SK-N-SH treated with all-trans-retinoic acid at 6 μM for 48 hours (cell line): ENCODE measurements at regions not wholly inside any gene's neighbourhood (a gene's known extent, or its start where the extent isn't known, plus 50 kb on each side); places are given as distances from the start of the nearest gene placed in this dataset.

Experiments used
- CREB5 ChIP-seq: fragments of 250-450 bp; sonication (Bioruptor Pico); IDR thresholded peaks from 2 replicates; pipeline ENCODE4 v1.5.1; 2020; ENCODE audit warnings: low read depth, mild to moderate bottlenecking, moderate library complexity
- ESRRG ChIP-seq: fragments of 250-450 bp; sonication (Bioruptor Pico); IDR thresholded peaks from 2 replicates; pipeline ENCODE4 v1.6.1; 2021; ENCODE audit warnings: mild to moderate bottlenecking
- GLIS3 ChIP-seq: fragments of 250-450 bp; sonication (Bioruptor Pico); IDR thresholded peaks from 2 replicates; pipeline ENCODE4 v1.5.0; 2020; ENCODE audit warnings: mild to moderate bottlenecking, moderate library complexity
- RARB ChIP-seq: fragments of 250-450 bp; sonication (Bioruptor Pico); IDR thresholded peaks from 2 replicates; pipeline ENCODE4 v1.8.0; 2021; ENCODE audit warnings: mild to moderate bottlenecking, moderate library complexity
- TCF4 ChIP-seq: fragments of 250-450 bp; sonication (Bioruptor Pico); IDR thresholded peaks from 2 replicates; pipeline ENCODE4 v1.8.0; 2021; ENCODE audit warnings: mild to moderate bottlenecking, moderate library complexity, borderline replicate concordance
- TSHZ2 ChIP-seq: fragments of 250-450 bp; sonication (Bioruptor Pico); IDR thresholded peaks from 2 replicates; pipeline ENCODE4 v1.5.0; 2020; ENCODE audit warnings: mild to moderate bottlenecking, moderate library complexity
- ZFP3 ChIP-seq: fragments of 250-450 bp; sonication (Bioruptor Pico); IDR thresholded peaks from 2 replicates; pipeline ENCODE4 v1.5.0; 2020; ENCODE audit warnings: mild to moderate bottlenecking, moderate library complexity
- ZFP30 ChIP-seq: fragments of 450-650 bp; formaldehyde crosslinking; IDR thresholded peaks from 2 replicates; pipeline ENCODE4 v1.5.0; 2022; ENCODE audit warnings: mild to moderate bottlenecking, moderate library complexity
- TF ChIP-seq, protein P1 (sequence below): fragments of 250-450 bp; sonication (Bioruptor Pico); IDR thresholded peaks from 2 replicates; pipeline ENCODE4 v1.8.0; 2020; ENCODE audit warnings: mild to moderate bottlenecking, moderate library complexity, borderline replicate concordance
- TF ChIP-seq, protein P2 (sequence below): fragments of 250-450 bp; sonication (Bioruptor Pico); IDR thresholded peaks from 2 replicates; pipeline ENCODE4 v1.8.0; 2021; ENCODE audit warnings: low read depth, mild to moderate bottlenecking, moderate library complexity, borderline replicate concordance

DNA sequence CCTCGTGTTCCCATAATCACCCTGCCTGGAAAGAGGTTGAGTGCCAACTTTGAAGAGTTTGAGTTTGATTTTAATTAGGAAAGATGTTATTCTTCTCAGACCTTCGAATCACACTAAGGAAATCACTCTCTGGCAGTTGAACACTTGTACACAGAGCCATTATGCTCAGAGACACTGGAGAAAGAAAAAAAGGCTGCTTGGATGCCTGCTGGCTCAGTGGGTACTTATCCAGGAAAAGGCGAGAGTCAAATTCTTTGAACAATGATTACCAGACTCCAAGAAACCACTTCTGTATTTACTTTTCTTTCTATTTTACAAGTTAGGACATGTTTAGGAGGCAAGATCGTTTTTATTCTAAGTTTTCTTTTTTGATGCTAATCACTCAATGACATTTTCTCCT is 438.5 kb upstream of the FAT3 start:
- TF ChIP-seq TSHZ2 (CRISPR knock-in tag) = no peak
- TF ChIP-seq, protein P1, sequence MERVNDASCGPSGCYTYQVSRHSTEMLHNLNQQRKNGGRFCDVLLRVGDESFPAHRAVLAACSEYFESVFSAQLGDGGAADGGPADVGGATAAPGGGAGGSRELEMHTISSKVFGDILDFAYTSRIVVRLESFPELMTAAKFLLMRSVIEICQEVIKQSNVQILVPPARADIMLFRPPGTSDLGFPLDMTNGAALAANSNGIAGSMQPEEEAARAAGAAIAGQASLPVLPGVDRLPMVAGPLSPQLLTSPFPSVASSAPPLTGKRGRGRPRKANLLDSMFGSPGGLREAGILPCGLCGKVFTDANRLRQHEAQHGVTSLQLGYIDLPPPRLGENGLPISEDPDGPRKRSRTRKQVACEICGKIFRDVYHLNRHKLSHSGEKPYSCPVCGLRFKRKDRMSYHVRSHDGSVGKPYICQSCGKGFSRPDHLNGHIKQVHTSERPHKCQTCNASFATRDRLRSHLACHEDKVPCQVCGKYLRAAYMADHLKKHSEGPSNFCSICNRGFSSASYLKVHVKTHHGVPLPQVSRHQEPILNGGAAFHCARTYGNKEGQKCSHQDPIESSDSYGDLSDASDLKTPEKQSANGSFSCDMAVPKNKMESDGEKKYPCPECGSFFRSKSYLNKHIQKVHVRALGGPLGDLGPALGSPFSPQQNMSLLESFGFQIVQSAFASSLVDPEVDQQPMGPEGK (CRISPR knock-in tag) = no peak
- TF ChIP-seq ZFP30 = no peak
- TF ChIP-seq ZFP3 (CRISPR knock-in tag) = no peak
- TF ChIP-seq TCF4 = no peak
- no peak for TF ChIP-seq RARB
- TF ChIP-seq GLIS3 = no peak
- TF ChIP-seq ESRRG (CRISPR knock-in tag) = no peak
- no peak for TF ChIP-seq CREB5 (CRISPR knock-in tag)
- TF ChIP-seq, protein P2, sequence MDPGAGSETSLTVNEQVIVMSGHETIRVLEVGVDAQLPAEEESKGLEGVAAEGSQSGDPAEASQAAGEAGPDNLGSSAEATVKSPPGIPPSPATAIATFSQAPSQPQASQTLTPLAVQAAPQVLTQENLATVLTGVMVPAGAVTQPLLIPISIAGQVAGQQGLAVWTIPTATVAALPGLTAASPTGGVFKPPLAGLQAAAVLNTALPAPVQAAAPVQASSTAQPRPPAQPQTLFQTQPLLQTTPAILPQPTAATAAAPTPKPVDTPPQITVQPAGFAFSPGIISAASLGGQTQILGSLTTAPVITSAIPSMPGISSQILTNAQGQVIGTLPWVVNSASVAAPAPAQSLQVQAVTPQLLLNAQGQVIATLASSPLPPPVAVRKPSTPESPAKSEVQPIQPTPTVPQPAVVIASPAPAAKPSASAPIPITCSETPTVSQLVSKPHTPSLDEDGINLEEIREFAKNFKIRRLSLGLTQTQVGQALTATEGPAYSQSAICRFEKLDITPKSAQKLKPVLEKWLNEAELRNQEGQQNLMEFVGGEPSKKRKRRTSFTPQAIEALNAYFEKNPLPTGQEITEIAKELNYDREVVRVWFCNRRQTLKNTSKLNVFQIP (CRISPR knock-in tag) = no peak
